HG03442 (cell line): ENCODE measurements at regions not wholly inside any gene's neighbourhood (a gene's known extent, or its start where the extent isn't known, plus 50 kb on each side); places are given as distances from the start of the nearest gene placed in this dataset.

Experiments
- ATAC-seq: cut with Tn5 transposase; IDR thresholded peaks from one replicate; pipeline ENCODE4 v1.9.1; 2021; ENCODE audit warnings: mild to moderate bottlenecking, moderate library complexity; ENCODE audit not compliant: unreplicated experiment

GRCh38 chr4:187174749-187175148, 451.1 kb upstream of the FAT1 start:
- no peak for ATAC-seq

GRCh38 chr4:187175197-187175596, 451.5 kb upstream of the FAT1 start:
- ATAC-seq = no peak

DNA sequence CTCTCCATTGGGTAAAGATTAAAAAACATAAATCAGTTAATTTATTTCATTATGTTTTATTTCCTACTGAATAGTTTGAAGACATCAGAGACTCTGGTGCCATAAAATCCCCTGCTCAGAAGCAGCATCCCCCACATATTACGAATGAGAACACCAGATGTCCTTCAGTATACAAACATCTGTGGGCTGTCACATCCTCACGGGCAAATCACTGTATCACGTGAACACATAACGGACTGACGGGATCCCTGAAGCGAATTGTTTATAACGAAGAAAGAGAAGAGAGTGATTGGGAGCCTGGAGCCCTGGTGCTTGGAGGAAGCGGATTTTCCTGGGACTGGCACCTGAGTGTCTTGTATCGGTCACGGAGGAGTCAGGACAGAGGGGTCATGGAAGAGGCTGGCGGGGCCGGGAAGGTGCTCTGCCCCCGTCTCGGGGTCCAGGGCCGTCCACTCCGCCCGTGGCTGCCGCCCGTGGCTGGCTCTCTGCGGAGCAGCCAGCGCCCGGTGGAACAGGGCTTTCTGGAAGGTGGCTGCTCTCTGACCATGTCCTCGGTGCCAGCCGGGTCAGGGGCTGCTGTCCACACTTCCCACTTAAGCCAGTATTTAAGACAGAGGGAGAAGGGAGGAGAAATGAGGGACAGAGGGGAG, 452.7 kb upstream of the FAT1 start:
- ATAC-seq = no peak

- no peak for ATAC-seq
These were observed 454.4 kb upstream of the FAT1 start for GRCh38 chr4:187178084-187178483.

- ATAC-seq = no peak
These were observed 454.9 kb upstream of the FAT1 start for GRCh38 chr4:187178587-187178986.

- no peak for ATAC-seq
These were observed 455.7 kb upstream of the FAT1 start for GRCh38 chr4:187179086-187180058.

DNA sequence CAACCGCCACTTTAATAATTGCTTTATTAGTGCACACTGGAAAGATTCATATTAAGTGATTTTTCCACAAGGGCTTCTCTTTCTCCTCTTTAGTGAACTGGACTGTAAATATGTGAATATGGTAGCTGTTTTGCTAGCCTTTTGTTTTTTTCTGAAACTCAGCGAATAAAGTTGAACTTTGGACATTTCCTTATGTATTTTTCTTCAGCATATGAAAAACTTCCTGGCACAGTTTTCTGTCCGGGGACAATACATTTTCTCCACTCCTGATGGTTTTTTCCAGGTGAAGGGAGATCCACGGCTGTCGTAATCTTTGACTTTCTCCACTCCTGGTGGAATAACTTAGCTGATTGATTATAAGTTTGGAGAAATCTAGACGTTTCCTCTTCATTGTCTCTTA, 457.4 kb upstream of the FAT1 start:
- no peak for ATAC-seq

GRCh38 chr4:187183346-187183745, 459.7 kb upstream of the FAT1 start:
- no peak for ATAC-seq

- no peak for ATAC-seq
These were observed 460.2 kb upstream of the FAT1 start for GRCh38 chr4:187183826-187184225.

DNA sequence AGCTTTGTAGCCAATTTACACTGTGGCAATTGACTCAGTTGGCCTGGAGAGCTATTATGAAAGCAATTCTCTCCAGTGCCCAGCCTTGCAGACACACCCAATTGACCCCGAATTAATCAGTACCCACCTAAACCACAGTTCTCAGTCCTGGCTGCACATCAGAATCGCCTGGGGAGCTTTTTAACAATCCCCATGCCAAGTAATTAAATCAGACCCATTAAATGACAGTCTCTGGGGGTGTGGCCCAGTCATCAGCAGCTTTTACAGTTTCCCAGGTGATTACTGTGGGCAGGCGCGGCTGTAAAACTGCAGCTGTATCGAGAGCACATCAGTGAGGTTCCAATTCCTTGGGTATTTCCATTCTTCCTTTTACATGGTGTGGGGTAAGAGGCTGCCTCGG, 460.9 kb upstream of the FAT1 start:
- no peak for ATAC-seq

GRCh38 chr4:187188118-187188517, 464.5 kb upstream of the FAT1 start:
- ATAC-seq = no peak

DNA sequence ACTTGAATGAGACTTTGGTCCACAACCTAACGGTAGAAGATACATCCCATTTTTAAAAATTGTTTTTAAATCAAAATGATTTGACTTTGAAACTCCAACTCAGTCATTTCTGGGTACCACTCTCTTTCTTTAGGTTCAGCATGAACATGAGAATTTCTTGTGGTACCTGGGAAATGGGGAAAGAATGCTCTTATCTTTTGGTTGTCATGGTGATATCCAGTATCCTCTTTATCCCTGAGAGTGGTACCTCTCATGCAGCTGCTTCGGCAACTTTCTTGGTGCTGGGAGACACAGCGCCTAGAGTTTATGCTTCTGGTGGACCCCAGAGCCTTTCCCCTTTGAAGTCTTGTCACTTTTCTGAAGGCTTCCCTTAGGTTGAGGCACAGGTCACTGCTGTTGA, 465.1 kb upstream of the FAT1 start:
- no peak for ATAC-seq

DNA sequence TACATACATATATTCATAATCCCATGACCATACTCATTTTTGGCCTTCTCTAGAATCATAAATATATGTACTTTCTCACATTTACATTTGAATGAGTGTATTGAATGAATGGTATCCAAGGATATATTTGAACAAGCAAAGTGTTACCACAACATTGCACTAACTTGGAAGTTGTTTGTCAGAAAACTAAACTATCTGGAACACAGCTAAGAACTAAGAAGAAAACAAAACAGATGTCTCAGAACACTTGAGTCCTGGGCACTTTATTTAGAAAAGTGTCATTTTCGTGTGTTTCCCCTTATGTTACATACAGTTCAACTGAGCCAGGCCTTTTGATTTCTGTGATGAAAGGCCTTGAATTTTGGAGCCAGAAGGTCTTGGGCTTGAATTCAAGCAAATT, 466.7 kb upstream of the FAT1 start:
- ATAC-seq = no peak

GRCh38 chr4:187191676-187192075, 468.0 kb upstream of the FAT1 start:
- no peak for ATAC-seq

- no peak for ATAC-seq
These were observed 468.6 kb upstream of the FAT1 start for GRCh38 chr4:187192266-187192665.

- no peak for ATAC-seq
These were observed 469.5 kb upstream of the FAT1 start for GRCh38 chr4:187193141-187193540.

DNA sequence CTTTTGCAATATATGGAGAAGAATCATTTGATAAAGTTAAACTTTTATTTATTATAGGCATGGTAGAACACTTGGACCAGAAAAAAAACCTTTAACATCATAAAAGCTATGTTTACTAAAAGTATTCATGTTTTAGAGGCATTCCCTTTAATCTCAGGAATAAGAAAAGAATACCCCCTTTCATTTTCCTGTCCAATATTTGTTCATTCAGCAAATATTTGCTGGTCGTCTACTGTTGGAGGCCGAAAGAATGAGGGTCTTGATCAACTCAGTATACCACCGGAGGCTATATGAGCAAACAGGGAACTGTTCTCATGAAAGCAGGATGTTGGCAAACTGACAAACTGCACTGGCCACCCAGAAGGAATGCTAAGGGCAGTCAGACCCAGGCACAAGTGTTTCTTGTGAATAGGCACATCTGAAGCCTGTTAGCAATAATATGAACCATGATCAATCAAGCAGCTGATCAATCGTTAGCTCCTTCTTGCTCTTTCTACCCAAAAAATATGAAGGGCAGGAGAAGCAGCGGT, 480.8 kb upstream of the FAT1 start:
- ATAC-seq = no peak

- ATAC-seq = no peak
These were observed 484.3 kb upstream of the FAT1 start for GRCh38 chr4:187207931-187208330.

DNA sequence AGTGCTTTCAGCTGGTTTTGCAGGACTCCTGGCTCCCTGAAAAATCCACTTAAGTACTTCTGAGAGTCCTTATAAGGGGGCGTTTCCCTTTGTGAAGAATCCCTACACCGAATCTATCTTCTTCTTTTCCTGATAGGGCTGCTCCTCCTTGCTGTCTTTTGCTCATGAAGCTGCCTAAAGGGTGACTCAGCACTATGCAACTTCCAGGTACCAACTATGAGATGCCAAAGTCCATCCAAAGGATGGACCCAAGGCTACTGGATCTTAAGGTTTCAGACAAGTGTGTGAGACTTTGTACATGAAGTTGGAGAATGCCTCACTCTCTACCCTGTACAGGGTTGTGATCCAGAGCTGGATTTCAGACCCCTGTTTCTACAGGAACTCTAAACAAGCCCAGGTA, 485.0 kb upstream of the FAT1 start:
- no peak for ATAC-seq

DNA sequence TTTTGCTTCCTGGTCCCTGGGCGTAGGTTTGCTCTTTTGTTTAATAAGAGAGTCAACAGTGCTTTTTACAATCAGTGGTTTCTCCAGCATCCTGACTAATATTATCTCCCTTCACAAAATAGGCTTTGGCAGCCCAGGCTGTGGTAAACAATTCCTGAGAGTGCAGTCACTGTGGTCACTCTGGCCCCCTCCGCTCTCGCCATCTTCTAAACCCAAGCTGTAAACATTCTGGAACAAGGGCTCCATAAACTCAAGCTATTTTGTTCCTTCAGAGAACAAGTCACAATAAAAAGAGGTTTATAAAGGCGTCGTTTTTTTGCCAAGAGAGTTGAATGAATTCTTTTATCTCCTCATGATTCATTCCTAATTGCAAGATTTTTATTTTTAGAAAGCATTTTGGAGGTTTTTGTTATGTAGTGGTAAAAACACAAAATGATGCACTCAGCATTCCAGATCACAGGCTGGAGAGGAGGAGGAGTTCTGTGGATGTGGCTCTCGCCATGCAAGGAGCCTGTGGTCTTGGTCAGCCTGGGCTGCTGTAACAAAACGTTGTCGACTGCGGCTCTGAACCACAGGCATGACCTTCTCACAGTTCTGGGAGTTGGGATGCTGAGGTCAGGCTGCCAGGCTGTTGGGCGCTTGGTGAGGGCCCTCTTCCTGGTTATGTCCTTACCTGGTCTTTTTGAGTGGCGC, 486.4 kb upstream of the FAT1 start:
- ATAC-seq = no peak

- ATAC-seq = no peak
These were observed 488.9 kb upstream of the FAT1 start for GRCh38 chr4:187212446-187213080.
